ENCODE measurements at regions not wholly inside any gene's neighbourhood (a gene's known extent, or its start where the extent isn't known, plus 50 kb on each side); places are given as distances from the start of the nearest gene placed in this dataset.

DNA sequence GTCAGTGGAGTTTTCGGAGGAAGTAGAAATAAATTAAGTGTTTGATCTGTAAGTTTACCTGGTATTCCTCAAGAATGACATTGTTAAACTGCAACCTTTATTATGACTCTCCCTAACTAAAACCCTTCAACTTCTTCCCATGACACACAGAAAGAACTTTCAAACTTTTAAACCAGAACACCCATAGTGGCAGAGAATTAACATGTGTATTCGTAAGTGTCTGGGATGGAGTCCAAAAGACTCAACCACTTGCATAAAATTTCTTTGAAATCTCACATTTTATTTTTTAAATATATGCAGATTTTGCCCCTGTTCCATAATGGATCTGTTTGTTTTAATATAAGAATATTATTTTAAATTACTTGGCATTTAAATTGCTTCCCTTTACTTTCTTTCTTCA, 54.6 kb upstream of the PLXNA4 start:
- ATAC-seq (ENCODE audit: insufficient read depth, low read depth) (no peak), DNase-seq (no peak)
- no peak overlapping the region for H3K27ac ChIP-seq (ENCODE audit: low read length)
- H3K4me3 ChIP-seq (ENCODE audit: low read depth in 1 of 2, low read length in 2 of 2) = no peak overlapping the region
- no peak overlapping the region for H2AFZ ChIP-seq (ENCODE audit: low read depth, low read length)
- no peaks in the 10 kb centered on the region for H3K27me3 ChIP-seq (ENCODE audit: insufficient read depth, low read length, poor library complexity)
- no peaks in the 10 kb centered on the region for H3K4me1 ChIP-seq (ENCODE audit: insufficient read depth, low read length)
- TF ChIP-seq EZH2 (IDR thresholded peaks at IDR 0.05; ENCODE audit: borderline replicate concordance, low read depth, low read length, severe bottlenecking) = no peak
- TF ChIP-seq, protein P1, sequence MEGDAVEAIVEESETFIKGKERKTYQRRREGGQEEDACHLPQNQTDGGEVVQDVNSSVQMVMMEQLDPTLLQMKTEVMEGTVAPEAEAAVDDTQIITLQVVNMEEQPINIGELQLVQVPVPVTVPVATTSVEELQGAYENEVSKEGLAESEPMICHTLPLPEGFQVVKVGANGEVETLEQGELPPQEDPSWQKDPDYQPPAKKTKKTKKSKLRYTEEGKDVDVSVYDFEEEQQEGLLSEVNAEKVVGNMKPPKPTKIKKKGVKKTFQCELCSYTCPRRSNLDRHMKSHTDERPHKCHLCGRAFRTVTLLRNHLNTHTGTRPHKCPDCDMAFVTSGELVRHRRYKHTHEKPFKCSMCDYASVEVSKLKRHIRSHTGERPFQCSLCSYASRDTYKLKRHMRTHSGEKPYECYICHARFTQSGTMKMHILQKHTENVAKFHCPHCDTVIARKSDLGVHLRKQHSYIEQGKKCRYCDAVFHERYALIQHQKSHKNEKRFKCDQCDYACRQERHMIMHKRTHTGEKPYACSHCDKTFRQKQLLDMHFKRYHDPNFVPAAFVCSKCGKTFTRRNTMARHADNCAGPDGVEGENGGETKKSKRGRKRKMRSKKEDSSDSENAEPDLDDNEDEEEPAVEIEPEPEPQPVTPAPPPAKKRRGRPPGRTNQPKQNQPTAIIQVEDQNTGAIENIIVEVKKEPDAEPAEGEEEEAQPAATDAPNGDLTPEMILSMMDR (IDR thresholded peaks at IDR 0.05; ENCODE audit: borderline replicate concordance, extremely low read depth, low read length, poor library complexity, severe bottlenecking) = no peak
- no peak overlapping the region for H3K4me2 ChIP-seq (ENCODE audit: insufficient read depth, low read length)
- H4K20me1 ChIP-seq (ENCODE audit: insufficient read depth, low read length) = no peaks in the 10 kb centered on the region
- H3K9me3 ChIP-seq (ENCODE audit: insufficient read depth, low read length, severe bottlenecking) = no peaks in the 10 kb centered on the region
- H3K79me2 ChIP-seq (ENCODE audit: insufficient read depth, low read length) = no peaks in the 10 kb centered on the region
- H3K9ac ChIP-seq (ENCODE audit: low read depth, low read length) = no peak overlapping the region
- H3K36me3 ChIP-seq (ENCODE audit: insufficient read depth, low read length) = no peaks in the 10 kb centered on the region

All from DND-41 (cell line).